CD4-positive, alpha-beta T cell treated with Interleukin-4 for 4 hours (primary cell): ENCODE measurements at regions not wholly inside any gene's neighbourhood (a gene's known extent, or its start where the extent isn't known, plus 50 kb on each side); places are given as distances from the start of the nearest gene placed in this dataset.
"Not testable (repeated sequence)": the region's sequence is repeated elsewhere in the genome, so short reads cannot be mapped to it uniquely, and the experiment has no call there.

Experiments
- DNase-seq: peaks from one replicate; pipeline ENCODE4 v3.0.0-alpha.2; 2020

DNA sequence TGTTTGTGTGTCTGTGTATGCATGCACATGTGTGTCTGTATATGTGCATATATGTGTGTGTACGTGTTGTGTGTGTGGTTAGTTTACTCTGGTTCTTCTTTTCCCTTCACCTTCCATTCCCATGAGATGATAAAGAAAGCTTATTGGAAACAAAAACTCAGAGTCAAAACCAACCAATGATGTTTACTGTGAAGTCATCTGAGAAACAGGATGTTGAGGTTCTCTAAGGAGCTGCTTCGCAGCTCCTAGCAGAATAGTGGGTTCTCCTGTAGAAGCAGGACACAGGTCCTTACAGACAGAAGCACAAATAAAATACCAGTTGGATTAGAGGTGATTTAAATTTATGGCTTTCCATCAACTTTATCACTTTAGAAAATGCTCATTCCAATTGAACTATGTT lies 256.1 kb upstream of the PLET1 start:
- no peak for DNase-seq

DNA sequence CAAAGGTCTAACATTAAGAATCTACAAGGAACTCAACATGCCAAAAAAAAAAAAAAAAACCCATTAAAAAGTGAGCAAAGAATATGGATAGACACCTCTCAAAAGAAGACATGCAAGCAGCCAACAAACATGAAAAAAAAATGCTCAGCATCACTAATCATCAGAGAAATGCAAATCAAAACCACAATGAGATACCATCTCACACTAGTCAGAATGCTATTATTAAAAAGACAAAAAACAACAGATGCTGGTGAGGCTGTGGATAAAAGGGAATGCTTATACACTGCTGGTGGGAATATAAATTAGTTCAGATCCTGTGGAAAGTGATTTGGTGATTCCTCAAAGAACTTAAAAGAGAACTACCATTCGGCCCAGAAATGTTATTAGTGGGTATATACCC lies 257.7 kb upstream of the PLET1 start:
- no peak for DNase-seq

DNA sequence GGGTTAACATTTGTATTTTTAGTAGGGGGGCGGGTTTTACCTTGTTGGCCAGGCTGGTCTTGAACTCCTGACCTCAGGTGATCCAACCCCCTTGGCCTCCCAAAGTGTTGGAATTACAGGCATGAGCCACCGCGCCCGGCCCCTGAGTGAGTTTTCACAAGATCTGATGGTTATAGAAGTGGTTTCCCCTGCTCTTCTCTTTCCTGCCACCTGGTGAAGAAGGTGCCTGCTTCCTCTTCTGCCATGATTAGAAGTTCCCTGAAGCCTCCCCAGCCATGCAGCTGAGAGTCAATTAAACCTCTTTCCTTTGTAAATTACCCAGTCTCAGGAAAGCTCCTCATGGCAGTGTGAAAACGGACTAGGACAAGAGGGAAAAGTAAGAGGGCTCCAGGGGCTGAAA lies 259.1 kb upstream of the PLET1 start:
- no peak for DNase-seq

DNA sequence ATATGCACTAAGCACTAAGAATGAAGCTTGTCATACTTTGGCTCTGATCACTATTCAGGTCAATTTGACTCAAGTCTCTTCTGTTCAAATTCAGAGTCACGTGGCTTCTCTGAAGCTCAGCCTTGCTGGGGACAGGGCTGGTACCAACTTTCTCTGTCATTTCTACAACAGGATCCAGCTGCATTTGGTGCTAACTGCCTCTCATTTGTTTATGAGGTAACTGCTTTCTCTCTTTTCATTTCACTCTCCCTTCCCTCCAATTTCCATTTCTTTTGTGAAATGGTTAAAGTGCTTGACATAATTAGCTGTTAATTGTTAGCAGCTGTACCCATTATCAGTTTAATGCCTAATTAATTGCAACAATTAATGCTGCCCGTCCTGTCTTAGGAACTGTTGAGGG lies 259.7 kb upstream of the PLET1 start:
- no peak for DNase-seq

DNA sequence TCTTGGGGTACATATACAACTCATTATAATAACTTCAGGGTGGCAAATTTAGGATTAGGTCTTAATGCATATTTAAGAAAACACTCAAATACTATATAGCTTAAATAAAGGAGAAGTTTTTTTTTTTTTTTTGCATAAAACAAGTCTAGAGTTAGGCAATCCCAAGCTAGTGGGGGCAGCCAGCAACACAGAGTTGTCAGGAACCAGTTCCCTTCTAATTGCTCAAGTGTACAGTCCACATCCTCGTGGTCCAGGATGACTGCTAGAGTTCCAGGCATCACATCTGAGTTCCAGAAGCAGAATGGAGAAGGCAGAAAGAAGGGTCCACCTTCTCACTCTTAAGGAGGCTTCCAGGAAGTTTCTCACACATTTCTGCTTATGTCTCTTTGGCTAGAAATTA lies 261.9 kb upstream of the PLET1 start:
- no peak for DNase-seq

DNA sequence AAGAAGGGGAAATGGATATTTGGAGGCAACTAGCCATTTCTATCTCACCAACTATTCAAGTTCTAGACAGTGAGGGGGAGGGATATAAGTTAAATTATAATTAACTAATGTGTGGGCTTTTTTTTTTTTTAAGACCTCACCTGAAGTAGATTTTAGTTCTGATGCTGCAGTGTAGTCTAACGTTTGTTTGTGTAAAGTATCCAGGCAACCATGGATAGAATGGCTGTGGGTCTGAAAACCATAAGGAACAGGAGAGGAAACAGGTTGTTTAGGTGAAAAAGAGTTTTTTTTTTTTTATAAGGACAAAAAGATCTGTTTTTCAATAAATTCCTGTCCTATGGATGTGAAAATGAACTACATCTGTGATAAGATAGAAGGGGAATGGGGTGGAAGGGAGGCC lies 262.4 kb upstream of the PLET1 start:
- DNase-seq: no peak

DNA sequence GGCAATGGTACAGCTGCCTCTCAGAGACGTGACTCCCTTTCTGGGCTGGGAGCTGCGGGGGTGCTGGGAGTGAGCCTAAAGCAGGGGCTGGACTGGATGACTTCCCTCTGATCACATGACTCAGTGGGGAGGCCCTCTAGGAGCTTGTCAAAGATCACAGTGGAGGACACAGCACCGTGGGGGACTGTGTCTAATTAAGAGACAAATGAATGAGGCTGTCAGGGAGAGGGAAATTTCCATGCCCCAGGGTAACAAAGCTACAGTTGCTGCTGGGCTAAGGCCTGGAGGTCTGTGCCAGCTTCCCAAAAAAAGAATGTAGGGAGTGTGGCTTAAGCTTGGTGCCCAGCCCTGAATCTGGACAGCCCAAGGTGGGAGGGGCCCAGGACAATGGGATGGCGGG lies 262.8 kb upstream of the PLET1 start:
- no peak for DNase-seq

DNA sequence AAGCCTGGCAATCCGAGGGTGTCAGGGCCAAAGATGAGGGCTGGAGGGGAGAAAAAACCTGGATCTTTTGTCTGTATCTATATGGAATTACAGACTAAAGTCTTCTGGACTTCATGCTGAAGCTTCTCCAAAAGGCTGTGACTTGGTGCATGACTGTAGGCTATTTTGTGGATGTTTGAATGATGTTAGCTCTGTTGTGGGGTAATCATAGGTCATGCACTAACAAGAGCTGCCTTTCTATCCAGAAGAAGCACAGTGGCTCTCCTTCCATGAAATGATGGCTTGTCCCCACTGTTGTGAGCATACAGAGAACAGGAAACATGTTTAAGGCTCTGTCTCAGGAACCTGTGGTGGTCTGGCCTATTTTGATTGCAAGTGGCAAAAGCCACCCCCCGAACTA lies 263.3 kb upstream of the PLET1 start:
- no peak for DNase-seq

DNA sequence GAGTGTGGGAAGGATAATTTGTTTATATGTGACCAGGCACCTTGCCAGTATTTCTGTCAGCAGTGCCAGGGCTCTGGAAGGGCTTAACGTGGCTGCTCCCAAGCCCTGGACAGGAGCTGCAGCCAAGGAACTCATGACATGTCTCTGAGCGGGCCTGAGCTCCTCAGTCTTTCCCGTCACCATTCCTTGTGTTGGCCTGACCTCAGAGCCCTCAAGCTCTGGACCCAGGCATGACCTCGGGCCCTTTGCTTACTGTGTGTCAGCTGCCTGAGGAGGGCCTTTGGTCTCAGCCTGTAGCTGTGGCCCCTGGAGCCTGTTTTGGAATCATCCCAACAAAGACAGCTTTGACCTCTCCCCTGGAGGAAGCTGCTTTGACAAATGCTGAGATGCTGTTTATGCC lies 264.1 kb upstream of the PLET1 start:
- DNase-seq: no peak

DNA sequence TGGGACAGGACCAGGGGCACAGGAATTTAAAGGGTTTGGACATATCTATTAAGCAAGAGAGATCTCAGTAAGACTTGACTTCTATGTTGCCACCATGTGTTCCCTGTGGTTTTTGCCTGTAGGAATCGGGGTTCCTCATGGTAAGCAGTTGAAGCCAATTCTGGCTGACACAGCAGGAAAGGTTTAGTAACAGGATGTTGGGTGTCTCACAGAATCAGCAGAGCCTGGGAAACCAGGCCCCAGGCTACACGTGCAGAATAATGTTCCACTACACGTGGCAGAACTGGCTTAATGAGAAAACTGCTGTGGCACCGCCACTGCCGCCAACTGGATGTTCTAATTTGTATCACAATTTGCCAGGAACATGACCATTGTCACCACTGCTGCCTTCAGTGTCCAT lies 264.6 kb upstream of the PLET1 start:
- no peak for DNase-seq

DNA sequence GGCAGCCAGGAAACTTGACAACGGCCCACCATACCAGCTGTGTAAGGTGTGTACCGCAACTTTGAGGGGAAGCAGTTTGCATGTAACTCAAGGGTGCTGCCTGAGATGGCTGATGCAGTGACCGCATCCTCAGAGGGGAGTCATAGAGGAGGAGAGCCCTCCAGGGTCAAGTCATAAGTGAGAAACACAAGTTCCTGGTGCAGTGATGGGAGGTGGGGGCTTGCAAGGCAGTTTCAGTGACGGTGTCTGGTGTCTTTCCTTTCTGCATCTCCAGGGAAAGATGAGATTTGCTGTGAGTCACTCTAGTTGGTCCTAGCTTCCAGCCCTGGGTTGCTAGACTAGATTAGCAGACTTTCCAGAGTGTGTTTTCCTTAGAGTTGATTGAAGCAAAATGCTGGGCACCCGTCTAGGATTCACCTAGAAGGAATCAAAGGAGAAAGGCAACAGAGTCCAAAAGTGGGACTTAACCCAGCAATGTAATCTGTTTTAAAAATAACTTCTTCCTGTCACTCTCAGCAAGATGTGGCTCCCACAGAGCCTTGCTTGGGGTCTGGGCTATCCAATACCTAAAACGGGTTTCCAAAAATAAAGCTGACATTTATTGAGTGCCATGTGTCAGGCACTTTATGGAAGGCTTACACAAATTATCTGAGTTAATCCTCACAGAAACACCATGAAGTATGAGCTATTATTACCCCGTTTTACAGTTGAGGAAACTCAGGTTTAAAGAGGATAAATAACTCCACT lies 265.4 kb upstream of the PLET1 start:
- DNase-seq: no peak

DNA sequence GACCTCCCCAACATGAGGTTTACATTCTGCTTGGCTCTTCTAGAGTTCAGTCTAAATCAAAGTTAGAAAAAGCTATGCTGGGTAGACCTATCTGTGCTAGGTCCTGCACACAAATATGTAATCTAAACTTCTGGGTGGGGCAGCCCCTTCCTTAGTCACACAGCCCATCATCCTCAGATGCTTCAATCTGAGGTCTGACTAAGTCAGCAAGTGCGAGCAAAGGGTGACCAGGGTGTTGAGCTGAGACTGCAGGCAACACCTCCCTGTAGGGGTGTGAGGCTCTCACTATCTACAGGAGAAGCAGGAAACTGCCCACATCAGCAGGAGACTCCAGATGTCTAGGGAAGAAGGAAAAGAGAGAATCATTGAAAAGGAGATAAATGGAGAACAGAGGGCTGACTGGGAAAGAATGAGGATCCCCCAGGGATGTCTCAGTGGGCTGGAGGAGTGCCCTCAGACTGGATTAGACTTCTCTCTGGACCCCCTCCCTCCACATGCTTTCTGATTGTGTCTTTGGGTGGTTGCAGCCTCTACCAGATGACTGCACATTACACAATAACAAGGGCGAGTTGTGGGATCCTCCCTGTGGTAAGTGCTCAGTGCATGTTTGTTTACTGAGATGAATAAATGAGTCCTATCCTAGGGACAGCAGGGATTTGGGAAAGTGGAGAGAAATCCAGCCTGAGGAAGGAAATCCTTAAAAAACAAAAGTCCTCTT lies 266.2 kb upstream of the PLET1 start:
- peak; percentile 7 for DNase-seq

DNA sequence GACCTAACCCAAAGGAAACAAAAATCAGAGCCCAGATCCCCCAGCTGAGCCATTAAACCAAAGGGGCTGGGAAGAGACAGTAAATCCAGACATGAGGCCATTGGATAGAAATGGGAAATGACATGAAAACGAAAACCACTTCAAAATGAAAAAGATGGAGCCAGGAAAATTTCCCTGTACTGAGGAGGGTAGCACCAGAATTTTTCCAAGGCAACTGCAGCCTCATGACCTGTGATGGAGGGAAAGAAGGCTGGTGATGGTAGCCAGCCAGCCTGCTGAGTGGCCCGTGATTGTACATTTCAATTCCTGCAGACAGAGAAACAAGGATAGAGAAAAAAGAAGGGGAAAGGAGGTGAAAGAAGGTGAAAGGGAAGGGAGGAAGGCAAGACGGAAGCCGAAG lies 268.4 kb upstream of the PLET1 start:
- no peak for DNase-seq

DNA sequence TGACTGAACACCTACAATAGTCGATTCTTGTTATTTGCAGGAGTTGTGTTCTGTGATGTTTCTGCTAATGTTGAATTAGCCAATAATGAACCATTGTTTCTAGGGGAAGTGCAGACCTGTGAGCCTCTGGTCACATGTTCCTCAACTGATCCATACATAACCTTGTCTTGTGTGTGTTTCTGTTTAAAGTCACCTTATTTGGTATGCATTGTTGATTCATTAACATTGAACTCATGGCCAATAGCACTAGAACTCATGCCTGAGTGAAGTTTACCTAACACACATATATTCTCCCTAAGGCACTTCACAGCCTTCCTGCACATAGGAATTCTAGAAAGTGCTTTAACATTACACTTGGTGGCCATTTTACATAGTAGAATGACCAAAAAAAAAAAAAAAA lies 271.8 kb upstream of the PLET1 start:
- no peak for DNase-seq

DNA sequence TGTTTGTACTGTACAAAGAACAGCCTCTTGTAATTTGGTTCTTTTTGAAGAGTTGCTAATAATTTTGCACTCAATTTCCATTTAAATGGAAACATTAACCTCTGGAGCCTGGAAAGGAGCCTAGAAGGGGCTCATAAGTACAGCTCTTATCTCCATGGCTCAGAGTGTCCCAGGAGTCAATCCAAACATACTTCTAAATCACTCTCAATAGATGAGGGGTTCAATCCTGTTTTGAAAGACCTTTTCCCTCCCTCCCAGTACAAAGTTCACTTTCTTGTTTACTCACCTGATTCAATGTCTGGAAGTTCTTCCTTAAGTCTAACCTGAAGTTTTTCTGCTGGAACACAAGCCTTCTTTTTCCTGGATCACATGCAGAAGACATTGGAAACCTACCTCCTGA lies 273.0 kb upstream of the PLET1 start:
- DNase-seq: no peak

DNA sequence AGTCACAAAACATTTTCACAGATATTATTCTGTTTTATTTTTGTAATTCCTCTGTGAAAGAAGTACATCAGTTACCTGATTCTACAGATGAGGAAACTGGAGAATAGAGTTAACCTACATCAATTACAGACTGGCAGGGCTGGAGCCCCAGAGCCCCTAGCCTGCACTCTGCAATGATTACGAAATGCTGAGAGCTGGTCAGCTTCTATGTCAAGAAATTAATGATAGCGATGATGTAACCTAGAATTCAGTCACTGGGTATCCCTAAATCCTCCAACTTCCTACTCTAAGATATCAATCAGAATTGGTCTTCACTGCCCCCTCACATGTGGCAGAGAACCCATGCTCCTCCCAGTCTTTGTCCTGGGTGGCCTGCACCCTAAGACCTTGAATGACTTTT lies 273.5 kb upstream of the PLET1 start:
- DNase-seq: no peak

DNA sequence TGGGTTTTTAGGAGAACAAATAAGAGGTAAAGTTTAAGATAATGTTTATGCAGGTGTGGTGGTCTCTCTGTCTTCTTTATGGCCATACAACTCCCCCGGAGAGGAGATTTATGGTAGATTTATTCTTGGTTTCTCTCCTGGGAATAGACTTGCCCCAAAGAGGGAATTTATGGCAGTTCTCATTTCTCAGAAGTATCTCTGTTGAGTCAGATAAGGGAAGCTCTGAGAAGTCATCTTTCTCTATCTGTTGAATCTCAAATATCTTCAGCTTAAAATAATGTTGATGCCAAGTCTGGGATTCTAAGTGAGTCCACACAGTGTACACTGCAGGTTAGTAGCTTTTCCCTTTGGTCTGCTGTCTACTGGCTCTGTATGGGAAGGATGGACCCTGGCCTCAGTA lies 276.4 kb upstream of the PLET1 start:
- DNase-seq: no peak

DNA sequence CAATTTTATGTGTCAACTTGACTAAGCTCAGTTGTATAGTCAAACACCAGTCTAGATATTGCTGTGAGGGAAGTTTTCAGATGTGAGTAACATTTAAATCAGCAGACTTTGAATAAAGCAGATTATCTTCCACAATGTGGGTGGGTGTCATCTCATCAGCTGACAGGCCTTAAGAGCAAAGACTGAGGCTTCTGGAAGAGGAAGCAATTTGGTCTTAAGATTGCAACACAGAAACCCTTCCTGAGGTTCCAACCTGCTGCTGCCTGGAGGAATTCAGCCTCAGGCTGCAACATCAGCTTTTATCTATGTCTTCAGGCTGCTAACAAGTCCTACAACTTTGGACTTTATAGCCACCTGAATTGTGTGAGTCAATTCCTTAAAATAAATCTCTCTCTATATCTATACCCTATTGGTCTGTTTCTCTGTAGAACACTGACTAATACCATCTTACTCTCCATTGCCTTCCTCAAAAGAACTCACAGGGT lies 277.2 kb upstream of the PLET1 start:
- DNase-seq: no peak

DNA sequence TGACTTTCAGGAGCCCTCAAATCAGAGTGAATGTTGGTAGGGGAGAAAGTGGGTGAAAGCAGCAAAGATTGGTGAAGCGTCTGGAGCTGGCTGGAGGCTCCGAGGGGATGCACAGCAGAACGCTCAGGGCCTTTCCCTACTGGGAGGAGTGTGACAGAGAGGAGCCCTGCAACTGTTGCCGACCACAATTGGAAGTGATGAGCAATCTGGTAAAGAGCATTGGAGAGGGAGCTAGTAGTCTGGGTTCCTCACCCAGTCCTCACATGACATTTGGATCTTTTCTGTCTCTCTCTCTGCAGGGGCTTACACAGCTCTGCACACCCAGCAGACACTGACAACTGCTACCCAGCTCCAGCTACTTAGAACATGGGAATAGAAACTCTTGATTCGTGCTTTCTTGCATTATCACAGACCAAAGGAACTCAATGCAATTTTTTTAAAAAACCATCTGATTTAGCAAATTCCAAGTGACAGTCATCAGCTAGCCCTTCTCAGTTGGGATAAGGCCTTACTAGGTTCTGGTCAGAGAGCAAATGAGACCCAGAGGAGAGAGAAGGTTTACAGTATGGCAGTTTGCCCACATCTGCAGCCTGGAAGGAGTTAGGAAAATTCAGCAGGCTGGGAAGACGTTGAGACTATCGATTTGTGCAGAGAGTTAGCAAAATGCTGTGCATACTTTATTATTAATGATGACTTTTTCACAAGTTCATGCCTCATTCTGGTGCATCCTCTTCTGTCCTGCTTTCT lies 278.0 kb upstream of the PLET1 start:
- DNase-seq: no peak

DNA sequence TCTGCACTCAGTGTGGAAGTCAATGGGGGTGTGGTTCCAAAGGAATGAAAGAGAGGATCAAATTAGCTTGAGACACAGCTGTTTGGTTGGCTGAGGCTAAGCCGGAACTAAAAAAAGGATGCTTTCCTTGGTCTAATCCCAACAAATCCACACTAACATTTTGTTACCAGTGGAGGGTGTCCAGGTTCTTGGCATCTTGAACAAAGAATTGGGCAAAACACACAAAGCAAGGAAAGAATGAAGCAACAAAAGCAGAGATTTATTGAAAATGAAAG lies 278.6 kb upstream of the PLET1 start:
- DNase-seq: not testable (repeated sequence)

DNA sequence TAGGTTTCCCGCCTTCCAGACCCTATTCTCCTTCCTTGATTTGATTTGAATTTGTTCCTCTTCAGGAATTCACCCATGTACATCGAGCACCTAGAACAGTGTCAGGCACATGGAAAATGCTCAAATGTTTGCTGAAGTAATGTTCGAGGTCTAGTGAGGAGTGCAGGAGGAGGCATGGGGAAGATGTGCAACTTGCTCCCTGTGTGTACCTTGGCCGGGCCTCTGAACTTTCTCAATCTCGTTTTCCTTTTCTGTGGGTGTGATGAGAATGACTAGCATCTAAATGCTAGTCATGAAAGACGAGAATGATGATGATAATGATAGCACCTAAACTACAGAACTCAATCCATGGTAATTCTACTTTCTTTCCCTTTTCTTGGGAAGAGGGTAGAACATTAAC lies 279.1 kb upstream of the PLET1 start:
- DNase-seq: no peak

DNA sequence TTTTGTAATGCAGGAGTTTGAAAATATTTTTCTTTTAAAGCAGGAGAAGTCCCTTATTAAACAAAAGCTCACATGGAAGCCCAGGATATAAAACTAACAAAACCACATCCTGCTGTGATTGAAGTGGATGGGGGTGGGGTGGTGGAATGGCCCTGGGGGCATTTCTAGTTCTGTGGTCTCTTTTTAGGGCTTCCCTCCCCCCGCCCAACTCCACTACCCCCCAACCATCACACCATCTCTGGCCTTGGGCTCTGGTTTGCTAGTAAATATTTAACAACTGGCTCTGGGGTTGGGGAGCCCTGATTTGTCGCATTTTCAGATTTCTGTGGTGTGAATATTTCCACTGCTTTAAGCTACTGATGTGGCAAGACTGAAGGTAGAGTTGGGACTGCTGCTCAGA lies 279.6 kb upstream of the PLET1 start:
- no peak for DNase-seq

DNA sequence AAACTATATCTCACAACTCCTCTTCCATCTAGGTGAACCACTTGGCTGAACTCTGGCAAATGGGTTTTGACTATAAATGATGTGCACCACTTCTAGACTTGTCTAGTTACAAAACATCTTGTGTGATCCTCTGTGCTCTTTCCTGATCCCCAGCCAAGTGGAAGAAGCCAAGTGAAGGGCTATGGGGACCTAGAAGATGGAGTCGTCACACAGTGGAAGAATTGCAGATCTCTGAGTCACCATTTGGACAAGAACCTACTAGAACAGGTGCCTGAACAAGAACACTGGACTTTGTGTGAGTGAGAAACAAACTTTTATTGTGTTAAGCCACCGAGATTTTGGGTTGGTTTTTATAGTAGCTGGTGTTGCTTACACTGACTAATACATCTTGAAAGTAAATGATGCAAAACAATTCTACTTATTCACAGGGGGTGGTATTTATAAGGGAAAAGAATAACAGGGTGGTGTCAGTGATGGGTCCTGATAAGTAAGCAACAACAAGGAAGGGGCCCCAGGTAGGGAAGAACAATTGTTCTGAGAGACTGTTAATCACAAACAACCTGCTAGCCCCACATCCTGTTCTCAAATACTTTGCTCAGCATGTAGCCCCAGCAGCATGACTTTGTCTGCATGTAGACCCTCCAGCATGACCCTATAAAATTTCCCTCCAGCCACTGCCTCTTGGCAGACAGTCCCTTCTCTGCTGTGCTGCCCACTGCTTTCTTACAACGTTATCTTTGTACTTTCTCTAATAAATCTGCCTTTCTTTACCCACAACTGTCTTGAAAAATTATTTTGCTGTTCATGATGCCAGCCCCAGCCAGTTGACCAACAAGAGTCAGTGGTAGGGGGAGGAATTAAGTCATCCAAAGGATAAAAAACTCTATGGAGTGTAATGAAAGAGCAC lies 280.7 kb upstream of the PLET1 start:
- no peak for DNase-seq
